Bronchial epithelial cell (primary cell): ENCODE measurements at regions not wholly inside any gene's neighbourhood (a gene's known extent, or its start where the extent isn't known, plus 50 kb on each side); places are given as distances from the start of the nearest gene placed in this dataset.

Experiments used
- DNase-seq: peaks from one replicate; pipeline ENCODE4 v3.0.0-alpha.2; 2010; ENCODE audit warnings: low read depth
- FAIRE-seq: peaks from 2 replicates; lab custom pipeline; 2011; peaks lifted over from hg19 to GRCh38; lab: Jason Lieb, UNC
- H3K27me3 ChIP-seq: 2 replicates; pipeline ENCODE4 v1.5.1; 2011; ENCODE audit warnings: low read length; ENCODE audit not compliant: control insufficient read depth, insufficient read depth
- H3K36me3 ChIP-seq: 2 replicates; pipeline ENCODE4 v1.5.1; 2011; ENCODE audit warnings: low read length; ENCODE audit not compliant: control insufficient read depth, insufficient read depth
- H3K4me3 ChIP-seq: 2 replicates; pipeline ENCODE4 v1.5.1; 2011; ENCODE audit warnings: mild to moderate bottlenecking, low read depth, low read length, control low read depth
- CTCF ChIP-seq: IDR thresholded peaks from 2 replicates; pipeline ENCODE4 v1.5.1; 2011; ENCODE audit warnings: mild to moderate bottlenecking, moderate library complexity, low read length, control low read depth, inconsistent platforms; ENCODE audit not compliant: insufficient read depth, severe bottlenecking

GRCh38 chr1:81703391-81703755, 97.4 kb upstream of the ADGRL2 start:
- peak; percentile 73 for DNase-seq
- H3K4me3 ChIP-seq: no peak overlapping the region

GRCh38 chr1:81702903-81703302, 97.8 kb upstream of the ADGRL2 start:
- no peak for TF ChIP-seq CTCF
- Histone ChIP-seq H3K27me3 (no peaks in the 10 kb centered on the region), H3K4me3 (no peak overlapping the region), H3K36me3 (no peaks in the 10 kb centered on the region)
- FAIRE-seq (peak; percentile 55), DNase-seq (peak; percentile 98)

More at GRCh38 chr1:81703391-81703755, 97.4 kb upstream of the ADGRL2 start:
- Histone ChIP-seq H3K27me3 (no peaks in the 10 kb centered on the region), H3K36me3 (no peaks in the 10 kb centered on the region)
- FAIRE-seq: no peak
- TF ChIP-seq CTCF: no peak

DNA sequence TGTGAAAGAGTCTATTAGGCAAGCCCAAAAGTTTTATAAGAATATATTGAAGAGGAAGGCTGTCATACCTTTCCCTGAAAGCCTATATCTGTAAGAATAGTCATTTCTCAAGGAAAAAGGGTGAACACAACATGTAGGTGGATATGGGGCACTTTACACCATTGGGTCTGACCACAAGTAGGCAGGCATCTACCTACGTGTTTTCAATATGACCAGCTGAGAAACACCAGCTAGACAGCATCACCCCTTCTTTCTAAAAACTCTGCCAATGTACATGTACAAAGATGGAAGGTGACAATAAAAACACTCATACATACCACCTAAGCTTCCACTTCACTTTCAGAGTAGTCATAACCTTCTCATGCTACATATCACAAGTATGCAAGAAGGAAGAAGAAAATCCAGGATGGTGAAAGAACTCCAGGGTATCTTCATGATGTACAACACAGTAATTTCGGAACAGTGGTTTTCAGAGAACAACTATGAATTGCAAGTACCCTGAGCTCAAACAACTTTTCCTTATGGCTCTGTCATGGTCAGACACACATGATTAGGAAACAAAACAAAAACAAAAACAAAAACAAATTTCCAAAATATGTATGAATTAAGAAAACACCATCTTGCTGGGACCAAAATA, 98.5 kb upstream of the ADGRL2 start:
- no peak for FAIRE-seq
- no peak overlapping the region for H3K4me3 ChIP-seq
- H3K36me3 ChIP-seq: no peaks in the 10 kb centered on the region
- DNase-seq: peak; percentile 44
- TF ChIP-seq CTCF: no peak
- H3K27me3 ChIP-seq: no peaks in the 10 kb centered on the region

DNA sequence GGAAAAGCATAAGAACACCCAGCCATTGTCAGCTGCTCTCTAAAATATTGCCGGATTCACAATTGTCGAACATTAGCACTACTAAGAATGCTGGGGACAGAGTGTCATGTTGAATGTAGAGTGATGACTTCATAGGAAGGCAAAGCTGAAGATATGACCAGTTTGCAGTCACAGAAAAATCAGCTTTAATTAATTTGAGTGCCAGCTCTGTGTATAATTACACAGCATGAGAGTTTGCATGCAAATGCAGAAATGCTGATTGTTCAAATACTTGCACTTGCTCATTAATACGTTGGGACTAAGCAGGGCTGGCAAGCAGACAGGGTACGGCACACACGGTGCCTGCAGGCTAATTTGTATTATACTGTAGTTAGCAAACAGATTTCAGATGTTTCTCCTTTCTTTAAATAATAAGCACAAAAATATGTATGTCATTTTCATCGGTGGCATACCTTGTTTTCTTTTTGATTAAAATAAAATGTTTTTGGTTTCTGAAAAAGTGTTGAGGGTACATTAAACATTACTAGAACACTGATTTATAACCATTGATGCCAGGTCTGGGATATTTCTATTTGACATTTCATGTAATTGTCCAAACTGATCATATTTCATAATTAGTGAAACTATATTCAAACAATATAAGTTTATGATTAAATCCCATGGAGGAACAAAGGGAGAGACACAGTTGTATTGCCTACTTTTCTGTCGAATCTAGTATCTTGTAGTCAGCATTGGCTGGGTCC, 99.8 kb upstream of the ADGRL2 start:
- FAIRE-seq: peak; percentile 32
- no peak for TF ChIP-seq CTCF
- DNase-seq: no peak
- Histone ChIP-seq H3K27me3 (no peaks in the 10 kb centered on the region), H3K4me3 (peak overlapping the region; percentile 16), H3K36me3 (no peaks in the 10 kb centered on the region)

GRCh38 chr1:81699234-81699633, 101.5 kb upstream of the ADGRL2 start:
- Histone ChIP-seq H3K27me3 (no peaks in the 10 kb centered on the region), H3K4me3 (peak overlapping the region; percentile 29), H3K36me3 (no peaks in the 10 kb centered on the region)
- no peak for TF ChIP-seq CTCF
- FAIRE-seq (peak; percentile 94), DNase-seq (peak; percentile 99)
